Heart right ventricle (tissue), 16 donors: ENCODE measurements at regions not wholly inside any gene's neighbourhood (a gene's known extent, or its start where the extent isn't known, plus 50 kb on each side); places are given as distances from the start of the nearest gene placed in this dataset.

ENCODE experiments used
- ATAC-seq, 8 donors: fragments of 200-7000 bp; cut with Tn5 transposase; one replicate each; pipeline ENCODE4 v1.9.1; 2020; ENCODE audit warnings: mild to moderate bottlenecking in 8 of 8, moderate library complexity in 8 of 8, moderate number of reproducible peaks in 1 of 8
- DNase-seq, 2 donors: peaks; one replicate each; pipeline ENCODE4 v3.0.0-alpha.2; 2020
- H3K27ac ChIP-seq, 10 donors: fragments of 200-600 bp; sonication (generic) in 2 of 10; one replicate each; pipeline versions ENCODE4 v1.5.0 to v1.8.0; 2020 to 2022; ENCODE audit warnings: mild to moderate bottlenecking in 3 of 10
- H3K27me3 ChIP-seq, 7 donors: fragments of 200-600 bp; one replicate each; pipeline ENCODE4 v1.8.0; 2021 to 2022; ENCODE audit warnings: mild to moderate bottlenecking in 2 of 7
- H3K36me3 ChIP-seq, 9 donors: fragments of 200-600 bp; sonication (generic) in 1 of 9; one replicate each; pipeline versions ENCODE4 v1.5.0 to v1.8.0; 2020 to 2022; ENCODE audit warnings: mild to moderate bottlenecking in 2 of 9
- H3K4me1 ChIP-seq, 9 donors: fragments of 200-600 bp; sonication (generic) in 1 of 9; one replicate each; pipeline versions ENCODE4 v1.5.0 to v1.8.0; 2020 to 2022; ENCODE audit warnings: mild to moderate bottlenecking in 4 of 9
- H3K4me3 ChIP-seq, 10 donors: fragments of 200-600 bp; sonication (generic) in 2 of 10; one replicate each; pipeline versions ENCODE4 v1.5.0 to v1.8.0; 2020 to 2022; ENCODE audit warnings: mild to moderate bottlenecking in 7 of 10, moderate library complexity in 2 of 10
- H3K9me3 ChIP-seq, 11 donors: fragments of 200-600 bp in 10 of 11; sonication (generic) in 2 of 11; one replicate each; pipeline versions ENCODE4 v1.5.0 to v1.8.0; 2013 to 2022; ENCODE audit warnings: mild to moderate bottlenecking in 2 of 11, control low read depth in 1 of 11, moderate library complexity in 1 of 11
- WGBS, 2 donors: extraction: QIAGEN DNeasy Blood & Tissue Kit; methylation state at CpG; one replicate each; pipeline ENCODE4 v1.1.7; 2013; ENCODE audit warnings: inconsistent platforms in 1 of 2; 5-methylcytosine and 5-hydroxymethylcytosine counted together
- intact Hi-C, 10 donors: fragments of 100-400 bp; cut with DNase I; formaldehyde crosslinking; loops; one replicate each; pipeline versions ENCODE4 v1.11.1 to v1.14.2; 2022
- TF ChIP-seq, protein P1 (sequence below), 9 donors: fragments of 200-600 bp; sonication (generic) in 2 of 9; IDR thresholded peaks; one replicate each; pipeline versions ENCODE4 v1.5.0 to v1.8.0; 2021 to 2022; ENCODE audit warnings: antibody characterized with exemption in 9 of 9, mild to moderate bottlenecking in 5 of 9, moderate library complexity in 1 of 9
- donor health status: Arrhythmogenic right ventricular cardiomyopathy.
- donor health status: ischemic (EF 13 %, LVEDD 7.1; RV severe dilation, severe dysfunction).
- donor health status: healthy with polysubstance abuse.
- donor health status: DM: no; HTN: yes; CAD: no.
- donor health status: DM: no; HTN: no; CAD: no.
- donor health status: ischemic (EF 25% LVEDD 6.9; RV normal size, moderate dysfunction).
- donor health status: ischemic (EF 25% LVEDD 5.7; RV mildly dilated, moderate dysfunction).
- donor health status: healthy.
- donor health status: DM: yes; HTN: yes; CAD: no.
- donor health status: Ischemic cardiomyopathy.
- donor health status: ischemic (EF 35%, LVEDD 5.7; RV mildly dilated, moderate dysfunction).
- donor health status: nonischemic (EF 11% LVEDD 7.7; RV severe dilation, severe dysfunction).
- donor health status: DM: yes; HTN: yes; CAD: no.
- donor health status: PGD.
- donor health status: ischemic (EF 29% LVEDD 5.4; RV normal size, mild dysfunction).
- donor health status: nonischemic (EF 23%, LVEDD 6.1; RV moderate dilation, normal function).

DNA sequence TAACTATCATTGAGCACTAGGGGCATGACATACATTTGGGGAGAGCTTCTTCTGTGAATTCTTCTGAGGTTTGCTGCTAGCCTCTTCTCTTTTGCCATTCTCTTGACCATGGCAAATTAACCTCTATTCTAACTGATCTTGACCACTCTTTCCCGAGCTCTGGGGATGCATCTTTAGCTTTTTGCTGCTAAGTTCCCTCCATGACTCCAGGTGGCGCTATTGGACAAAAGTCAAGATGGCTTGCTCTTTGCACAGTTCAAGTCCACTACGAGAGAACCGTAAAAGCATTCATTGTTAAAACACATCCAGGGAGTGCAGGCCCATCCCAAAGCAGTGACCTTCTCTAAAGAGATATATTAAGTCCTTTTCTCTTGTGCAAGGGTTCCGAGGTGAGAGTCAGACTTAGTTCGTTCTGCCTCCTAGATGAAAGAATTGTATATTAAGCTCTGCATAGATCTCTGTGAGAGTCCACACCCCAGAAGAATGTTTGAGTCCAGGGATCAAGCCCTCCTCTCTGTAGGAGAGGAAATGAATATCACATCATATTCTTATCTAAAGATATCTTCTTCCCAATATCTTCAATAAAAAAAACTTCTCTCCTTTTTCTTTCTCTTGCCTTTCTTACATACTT, 1152.9 kb upstream of the CDH6 start:
- intact Hi-C loops: no loop called here
- Histone ChIP-seq H3K9me3 (no peaks in the 10 kb centered on the region), H3K36me3 (no peaks in the 10 kb centered on the region), H3K4me3 (no peak overlapping the region), H3K27ac (no peak overlapping the region), H3K27me3 (no peaks in the 10 kb centered on the region), H3K4me1 (no peaks in the 10 kb centered on the region)
- ATAC-seq (no peak), DNase-seq (no peak)
- 26% methylated on average over 6 of the region's 6 CpGs for WGBS, 2 donors
- TF ChIP-seq, protein P1, sequence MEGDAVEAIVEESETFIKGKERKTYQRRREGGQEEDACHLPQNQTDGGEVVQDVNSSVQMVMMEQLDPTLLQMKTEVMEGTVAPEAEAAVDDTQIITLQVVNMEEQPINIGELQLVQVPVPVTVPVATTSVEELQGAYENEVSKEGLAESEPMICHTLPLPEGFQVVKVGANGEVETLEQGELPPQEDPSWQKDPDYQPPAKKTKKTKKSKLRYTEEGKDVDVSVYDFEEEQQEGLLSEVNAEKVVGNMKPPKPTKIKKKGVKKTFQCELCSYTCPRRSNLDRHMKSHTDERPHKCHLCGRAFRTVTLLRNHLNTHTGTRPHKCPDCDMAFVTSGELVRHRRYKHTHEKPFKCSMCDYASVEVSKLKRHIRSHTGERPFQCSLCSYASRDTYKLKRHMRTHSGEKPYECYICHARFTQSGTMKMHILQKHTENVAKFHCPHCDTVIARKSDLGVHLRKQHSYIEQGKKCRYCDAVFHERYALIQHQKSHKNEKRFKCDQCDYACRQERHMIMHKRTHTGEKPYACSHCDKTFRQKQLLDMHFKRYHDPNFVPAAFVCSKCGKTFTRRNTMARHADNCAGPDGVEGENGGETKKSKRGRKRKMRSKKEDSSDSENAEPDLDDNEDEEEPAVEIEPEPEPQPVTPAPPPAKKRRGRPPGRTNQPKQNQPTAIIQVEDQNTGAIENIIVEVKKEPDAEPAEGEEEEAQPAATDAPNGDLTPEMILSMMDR (IDR thresholded peaks at IDR 0.05): peak in 5 of 9 donors; percentile 35 to 52 (median 42)

DNA sequence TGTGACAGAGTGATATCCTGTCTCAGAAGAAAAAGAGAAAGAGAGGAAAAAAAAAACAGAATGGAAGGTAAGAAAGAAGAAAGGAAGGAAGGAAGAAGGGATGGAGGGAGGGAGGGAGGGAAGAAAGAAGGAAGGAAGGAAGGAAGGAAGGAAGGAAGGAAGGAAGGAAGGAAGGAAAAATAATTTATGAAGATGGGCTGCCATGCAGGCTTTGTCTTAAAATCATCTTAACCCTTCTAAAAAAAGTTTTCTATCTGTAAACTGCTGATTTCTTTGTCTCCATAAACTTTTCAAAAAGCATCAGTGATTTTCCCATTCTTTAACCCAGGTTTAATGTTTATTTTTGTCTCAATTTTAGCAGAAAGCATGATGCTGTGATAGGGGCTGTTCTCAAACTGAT, 1154.1 kb upstream of the CDH6 start:
- Histone ChIP-seq H3K4me1 (no peaks in the 10 kb centered on the region), H3K36me3 (no peaks in the 10 kb centered on the region), H3K9me3 (no peaks in the 10 kb centered on the region), H3K27me3 (no peaks in the 10 kb centered on the region), H3K27ac (no peak overlapping the region), H3K4me3 (no peak overlapping the region)
- intact Hi-C loops: no loop called here
- ATAC-seq: no peak
- DNase-seq: no peak
- TF ChIP-seq, protein P1 (IDR thresholded peaks at IDR 0.05): no peak

DNA sequence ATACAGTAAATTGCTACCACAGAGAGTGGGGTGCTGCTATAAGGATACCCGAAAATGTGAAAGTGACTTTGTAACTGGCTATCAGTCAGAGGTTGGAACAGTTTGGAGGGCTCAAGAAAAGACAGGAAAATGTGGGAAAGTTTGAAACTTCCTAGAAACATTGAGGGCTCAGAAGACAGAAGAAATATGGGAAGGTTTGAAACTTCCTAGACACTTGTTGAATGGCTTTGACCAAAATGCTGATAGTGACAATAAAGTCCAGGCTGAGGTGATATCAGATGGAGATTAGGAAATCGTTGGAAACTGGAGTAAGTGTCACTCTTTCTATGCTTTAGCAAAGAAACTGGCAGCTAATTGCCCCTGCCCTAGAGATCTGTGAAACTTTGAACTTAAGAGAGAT, 1158.6 kb upstream of the CDH6 start:
- H3K4me1 ChIP-seq: no peaks in the 10 kb centered on the region
- H3K9me3 ChIP-seq: no peaks in the 10 kb centered on the region
- TF ChIP-seq, protein P1 (IDR thresholded peaks at IDR 0.05): no peak
- no peaks in the 10 kb centered on the region for H3K36me3 ChIP-seq
- H3K27ac ChIP-seq: no peak overlapping the region
- no peaks in the 10 kb centered on the region for H3K27me3 ChIP-seq
- H3K4me3 ChIP-seq: no peak overlapping the region
- WGBS, 2 donors: 51 to 61% methylated on average over 2 of the region's 2 CpGs
- no peak for DNase-seq
- ATAC-seq: no peak
- intact Hi-C loops: no loop called here

DNA sequence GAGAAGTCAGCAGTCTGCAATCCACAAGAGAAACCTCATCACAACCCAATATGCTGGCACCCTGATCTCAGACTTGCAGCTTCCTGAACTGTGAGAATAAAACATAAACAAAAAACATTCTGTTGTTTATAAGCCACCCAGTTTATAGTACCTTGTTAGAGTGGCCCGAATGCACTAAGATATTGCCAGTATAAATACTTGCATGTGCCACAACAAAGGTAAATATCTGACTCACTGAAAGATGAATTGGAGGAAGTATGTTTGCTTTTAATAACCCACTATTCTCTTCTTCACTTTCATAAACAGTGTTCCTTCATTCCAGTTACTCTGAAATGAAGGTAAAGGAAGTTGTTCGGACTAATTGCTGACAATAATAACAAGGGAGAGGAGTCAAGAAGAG, 1163.4 kb upstream of the CDH6 start:
- WGBS, 2 donors: 72 to 77% methylated on average over 2 of the region's 2 CpGs

More for the DNA sequence above, 1163.4 kb upstream of the CDH6 start:
- DNase-seq (no peak), ATAC-seq (no peak)
- TF ChIP-seq, protein P1 (IDR thresholded peaks at IDR 0.05): no peak
- H3K4me3 ChIP-seq: no peak overlapping the region
- no peaks in the 10 kb centered on the region for H3K36me3 ChIP-seq
- no peaks in the 10 kb centered on the region for H3K27me3 ChIP-seq
- intact Hi-C loops: no loop called here
- H3K27ac ChIP-seq: no peak overlapping the region
- peaks cover 0 to 4% (median 0%) of the 10 kb centered on the region in 11 donors for H3K9me3 ChIP-seq
- no peaks in the 10 kb centered on the region for H3K4me1 ChIP-seq
